NCI-H524 treated with DMSO at 0.1 percent for 48 hours (cell line): ENCODE measurements at regions not wholly inside any gene's neighbourhood (a gene's known extent, or its start where the extent isn't known, plus 50 kb on each side); places are given as distances from the start of the nearest gene placed in this dataset.
"Not testable (repeated sequence)": the region's sequence is repeated elsewhere in the genome, so short reads cannot be mapped to it uniquely, and the experiment has no call there.

Experiments
- DNase-seq: peaks from one replicate; lab custom pipeline; 2025; lab: John Stamatoyannopoulos, UW

DNA sequence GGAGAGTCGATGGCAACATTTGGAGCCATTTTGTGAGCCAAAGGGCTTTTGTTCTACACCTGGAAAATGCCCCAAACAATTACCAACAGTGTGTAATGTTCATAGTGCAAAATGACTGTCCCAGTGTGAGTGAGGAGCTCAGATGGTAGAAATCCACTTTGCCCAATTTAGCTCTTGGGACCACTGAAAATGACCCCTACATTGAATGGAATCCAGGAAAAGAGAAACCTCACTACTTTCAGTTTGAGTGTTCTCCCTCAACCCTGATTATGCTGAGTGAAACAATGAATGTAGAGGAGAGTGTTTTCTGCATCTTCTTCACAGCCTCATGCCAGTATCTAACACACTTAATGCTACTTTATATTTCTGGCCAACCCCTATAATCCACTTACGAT lies 84.9 kb upstream of the NRN1 start:
- DNase-seq = no peak

DNA sequence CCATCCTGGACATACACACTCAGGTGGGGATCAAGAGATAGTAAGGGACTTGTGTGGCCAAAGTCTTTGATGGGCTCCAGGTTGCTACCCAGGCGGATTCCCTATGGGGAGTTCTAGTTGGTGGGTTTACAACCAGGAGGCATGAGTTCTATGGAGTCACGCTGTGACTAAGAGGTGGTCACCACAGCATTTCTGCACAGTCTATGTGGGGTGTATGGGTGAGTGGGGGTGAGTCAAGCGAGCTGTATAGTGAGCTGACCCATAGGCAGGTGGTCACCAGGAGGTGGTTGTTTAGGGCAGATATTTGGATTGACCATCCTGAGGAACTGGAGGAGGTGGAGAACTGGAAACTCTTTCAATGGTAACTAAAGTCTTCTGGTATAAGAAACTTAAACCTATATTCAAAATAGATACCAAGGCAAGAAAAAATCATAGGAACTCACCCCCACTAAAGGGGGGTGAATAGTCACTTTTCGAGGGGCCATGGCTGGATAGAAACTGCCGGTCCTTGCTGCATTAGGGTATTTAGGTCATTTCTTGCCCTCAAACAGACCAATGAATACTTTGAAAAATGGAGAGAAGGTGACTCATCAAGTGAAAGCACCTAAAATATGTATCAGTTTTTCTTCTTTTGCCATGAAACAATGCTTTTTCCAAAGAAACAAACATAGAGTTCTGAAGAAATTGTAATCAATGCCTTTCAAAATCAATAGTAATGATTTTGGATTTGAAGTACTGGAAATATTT lies 84.3 kb upstream of the NRN1 start:
- no peak for DNase-seq

- no peak for DNase-seq
Observed at GRCh38 chr6:6085928-6086668, 79.4 kb upstream of the NRN1 start.

- DNase-seq = no peak
Observed at GRCh38 chr6:6080975-6081374, 74.2 kb upstream of the NRN1 start.

GRCh38 chr6:6074190-6074589 lies 67.5 kb upstream of the NRN1 start:
- DNase-seq = no peak

GRCh38 chr6:6068157-6068556 lies 61.4 kb upstream of the NRN1 start:
- not testable (repeated sequence) for DNase-seq

DNA sequence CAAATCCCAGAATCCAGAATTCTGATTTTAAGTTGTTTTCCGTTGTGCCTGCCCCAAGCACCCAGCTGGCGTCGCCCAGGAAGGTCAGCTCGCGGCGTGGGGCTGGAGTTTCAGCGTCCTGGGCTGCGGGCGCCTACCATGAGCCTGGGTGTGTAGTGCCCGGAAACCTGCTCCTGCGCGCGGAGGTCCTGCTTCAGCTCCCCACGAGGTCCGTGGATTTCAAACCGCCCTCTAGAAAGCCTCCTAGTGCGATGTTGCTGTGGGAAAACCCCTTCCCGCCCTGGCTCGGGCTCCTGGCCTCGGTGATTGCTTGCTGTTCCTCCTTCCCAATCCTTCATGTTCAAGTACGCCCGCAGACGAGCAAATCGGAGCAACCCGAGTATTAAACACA lies 51.3 kb upstream of the NRN1 start:
- no peak for DNase-seq

- DNase-seq = peak; percentile 34
Observed at GRCh38 chr6:6057442-6058053, 50.8 kb upstream of the NRN1 start.
